Neural progenitor cell (in vitro differentiated cells): ENCODE measurements at regions not wholly inside any gene's neighbourhood (a gene's known extent, or its start where the extent isn't known, plus 50 kb on each side); places are given as distances from the start of the nearest gene placed in this dataset.

Source experiments
- EZH2 ChIP-seq: fragments of 200-600 bp; sonication (generic); IDR thresholded peaks from 2 replicates; pipeline ENCODE4 v1.6.1; 2017; ENCODE audit warnings: antibody characterized with exemption, mild to moderate bottlenecking, moderate library complexity
- TF ChIP-seq, protein P1 (sequence below): fragments of 200-600 bp; sonication (generic); IDR thresholded peaks from 2 replicates; pipeline ENCODE4 v1.5.1; 2017; ENCODE audit warnings: antibody characterized with exemption, mild to moderate bottlenecking

DNA sequence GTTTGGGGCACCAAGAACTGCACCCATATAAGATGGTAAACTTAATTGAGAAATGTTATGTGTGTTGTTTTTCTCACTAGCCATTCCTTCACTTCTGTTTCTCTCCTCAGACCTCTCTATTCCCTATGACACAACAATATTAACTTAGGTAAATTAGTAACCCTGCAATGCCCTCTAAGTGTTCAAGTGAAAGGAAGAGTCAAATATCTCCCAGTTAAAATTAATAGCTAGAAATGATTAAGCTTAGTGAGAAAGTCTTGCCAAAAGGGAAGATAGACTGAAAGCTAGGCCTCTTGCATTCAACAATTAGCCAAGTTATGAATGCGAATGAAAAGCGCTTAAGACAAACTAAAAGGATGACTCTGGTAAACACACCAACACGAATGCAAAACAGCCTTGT is 132.9 kb upstream of the KLF8 start:
- TF ChIP-seq, protein P1, sequence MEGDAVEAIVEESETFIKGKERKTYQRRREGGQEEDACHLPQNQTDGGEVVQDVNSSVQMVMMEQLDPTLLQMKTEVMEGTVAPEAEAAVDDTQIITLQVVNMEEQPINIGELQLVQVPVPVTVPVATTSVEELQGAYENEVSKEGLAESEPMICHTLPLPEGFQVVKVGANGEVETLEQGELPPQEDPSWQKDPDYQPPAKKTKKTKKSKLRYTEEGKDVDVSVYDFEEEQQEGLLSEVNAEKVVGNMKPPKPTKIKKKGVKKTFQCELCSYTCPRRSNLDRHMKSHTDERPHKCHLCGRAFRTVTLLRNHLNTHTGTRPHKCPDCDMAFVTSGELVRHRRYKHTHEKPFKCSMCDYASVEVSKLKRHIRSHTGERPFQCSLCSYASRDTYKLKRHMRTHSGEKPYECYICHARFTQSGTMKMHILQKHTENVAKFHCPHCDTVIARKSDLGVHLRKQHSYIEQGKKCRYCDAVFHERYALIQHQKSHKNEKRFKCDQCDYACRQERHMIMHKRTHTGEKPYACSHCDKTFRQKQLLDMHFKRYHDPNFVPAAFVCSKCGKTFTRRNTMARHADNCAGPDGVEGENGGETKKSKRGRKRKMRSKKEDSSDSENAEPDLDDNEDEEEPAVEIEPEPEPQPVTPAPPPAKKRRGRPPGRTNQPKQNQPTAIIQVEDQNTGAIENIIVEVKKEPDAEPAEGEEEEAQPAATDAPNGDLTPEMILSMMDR, result no peak
- no peak for TF ChIP-seq EZH2
